ENCODE measurements at regions not wholly inside any gene's neighbourhood (a gene's known extent, or its start where the extent isn't known, plus 50 kb on each side); places are given as distances from the start of the nearest gene placed in this dataset.
A peak's percentile ranks its signal among the peaks of the same experiment; 100 is the strongest.
"Not testable (repeated sequence)": the region's sequence is repeated elsewhere in the genome, so short reads cannot be mapped to it uniquely, and the experiment has no call there.

DNA sequence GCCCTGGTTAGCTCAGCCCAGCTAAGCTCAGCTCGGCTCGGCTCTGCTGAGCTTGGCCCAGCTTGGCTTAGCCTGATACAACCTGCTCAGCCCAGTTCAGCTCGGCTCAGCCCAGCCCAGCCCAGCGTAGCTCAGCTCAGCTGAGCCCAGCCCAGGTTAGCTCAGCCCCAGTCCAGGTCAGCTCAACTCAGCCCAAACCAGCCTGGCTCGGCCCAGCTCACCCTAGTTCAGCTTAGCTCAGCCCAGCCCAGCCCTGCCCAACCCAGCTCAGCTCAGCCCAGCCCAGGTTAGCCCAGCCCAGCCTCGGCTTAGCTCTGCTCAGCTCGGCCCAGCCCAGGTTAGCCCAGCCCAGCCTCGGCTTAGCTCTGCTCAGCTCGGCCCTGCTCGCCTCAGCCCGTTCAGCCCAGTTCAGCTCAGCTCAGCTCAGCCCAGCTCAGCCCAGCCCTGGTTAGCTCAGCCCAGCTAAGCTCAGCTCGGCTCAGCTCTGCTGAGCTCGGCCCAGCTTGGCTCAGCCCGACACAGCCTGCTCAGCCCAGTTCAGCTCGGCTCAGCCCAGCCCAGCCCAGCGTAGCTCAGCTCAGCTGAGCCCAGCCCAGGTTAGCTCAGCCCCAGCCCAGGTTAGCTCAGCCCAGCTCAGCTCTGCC lies 332.8 kb downstream of the TMEM121 start:
- H3K27ac Mint-ChIP-seq, result peak overlapping the region; percentile 75
- not testable (repeated sequence) for H3K9me3 Mint-ChIP-seq; H3K36me3 Mint-ChIP-seq (ENCODE audit: low read depth); H3K27me3 Mint-ChIP-seq (ENCODE audit: low read depth)
- peaks cover 52% of the 10 kb centered on the region for H3K4me1 Mint-ChIP-seq (ENCODE audit: low read depth)
- peak overlapping the region; percentile 65 for H3K4me3 Mint-ChIP-seq

DNA sequence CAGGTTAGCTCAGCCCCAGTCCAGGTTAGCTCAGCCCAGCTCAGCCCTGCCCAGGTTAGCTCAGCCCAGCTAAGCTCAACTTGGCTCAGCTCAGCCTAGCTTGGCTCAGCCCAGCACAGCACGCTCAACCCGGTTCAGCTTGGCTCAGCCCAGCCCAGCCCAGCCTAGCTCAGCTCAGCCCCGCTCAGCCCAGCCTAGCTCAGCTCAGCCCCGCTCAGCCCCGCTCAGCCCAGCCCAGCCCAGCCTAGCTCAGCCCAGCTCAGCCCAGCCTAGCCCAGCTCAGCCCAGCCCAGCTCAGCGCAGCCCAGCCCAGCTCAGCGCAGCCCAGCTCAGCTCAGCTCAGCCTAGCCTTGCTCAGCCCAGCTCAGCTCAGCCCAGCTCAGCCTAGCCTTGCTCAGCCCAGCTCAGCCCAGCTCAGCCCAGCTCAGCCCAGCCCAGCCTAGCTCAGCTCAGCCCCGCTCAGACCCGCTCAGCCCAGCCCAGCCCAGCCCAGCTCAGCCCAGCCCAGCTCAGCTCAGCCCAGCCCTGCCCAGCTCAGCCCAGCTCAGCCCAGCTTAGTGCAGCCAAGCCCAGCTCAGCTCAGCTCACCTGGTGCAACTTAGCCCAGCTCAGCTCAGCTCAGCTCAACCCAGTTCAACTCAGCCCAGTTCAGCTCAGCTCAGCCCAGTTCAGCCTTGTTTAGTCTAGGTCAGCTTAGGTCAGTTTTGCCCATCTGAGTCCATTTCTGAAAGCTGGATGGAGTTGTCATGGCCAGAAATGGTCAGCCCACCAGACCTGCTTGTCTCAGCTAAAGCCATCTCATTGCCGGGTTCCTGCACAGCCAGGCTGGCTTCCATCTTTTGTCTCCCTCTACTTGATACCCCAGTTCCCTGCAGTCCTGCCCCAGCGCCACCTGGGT lies 333.6 kb downstream of the TMEM121 start:
- Mint-ChIP-seq H3K4me1 (ENCODE audit: low read depth) (peaks cover 55% of the 10 kb centered on the region), H3K36me3 (ENCODE audit: low read depth) (peaks cover 5% of the 10 kb centered on the region), H3K27ac (peak overlapping the region; percentile 79), H3K4me3 (peak overlapping the region; percentile 64), H3K27me3 (ENCODE audit: low read depth) (no peaks in the 10 kb centered on the region), H3K9me3 (no peaks in the 10 kb centered on the region)

DNA sequence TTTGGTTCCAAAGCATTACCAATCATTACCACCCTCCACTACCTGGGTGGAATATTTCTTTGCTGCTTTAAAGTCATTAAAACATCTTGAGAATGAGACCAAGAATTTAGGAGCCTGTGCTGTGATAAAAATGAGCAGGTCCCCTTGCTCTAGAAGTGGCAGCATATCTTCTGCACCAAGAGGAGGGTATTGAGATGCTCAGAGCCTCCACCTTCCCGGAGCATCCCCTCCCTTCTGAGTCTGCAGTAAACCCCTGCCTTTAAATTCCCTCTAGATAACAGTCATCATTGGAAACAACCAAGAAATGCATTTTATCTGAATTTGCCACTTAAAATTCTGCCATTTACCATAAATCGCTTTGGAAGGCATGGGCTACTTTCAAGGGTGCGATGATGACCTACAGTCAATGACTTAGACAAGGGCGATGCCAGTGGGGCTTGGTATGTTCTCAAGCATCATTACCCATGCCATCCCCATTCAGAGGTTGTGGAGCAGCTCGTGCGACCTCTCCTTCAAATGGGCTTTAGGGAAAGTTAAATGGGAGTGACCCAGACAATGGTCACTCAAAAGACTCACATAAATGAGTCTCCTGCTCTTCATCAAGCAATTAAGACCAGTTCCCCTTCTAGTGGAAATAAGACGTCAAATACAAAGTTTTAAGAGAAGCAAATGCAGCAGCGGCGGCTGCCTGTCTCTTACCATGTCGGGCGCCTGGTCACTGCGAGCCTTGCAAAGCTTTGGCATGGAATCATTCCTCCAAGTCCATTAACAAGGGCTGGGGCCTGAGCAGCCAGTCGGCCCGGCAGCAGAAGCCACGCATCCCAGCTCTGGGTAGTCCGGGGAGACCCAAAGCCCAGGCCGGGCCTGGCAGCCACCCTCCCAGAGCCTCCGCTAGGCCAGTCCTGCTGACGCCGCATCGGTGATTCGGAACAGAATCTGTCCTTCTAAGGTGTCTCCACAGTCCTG lies 334.5 kb downstream of the TMEM121 start:
- Mint-ChIP-seq H3K27ac (peak overlapping the region; percentile 86), H3K4me3 (peak overlapping the region; percentile 64), H3K9me3 (no peaks in the 10 kb centered on the region), H3K27me3 (ENCODE audit: low read depth) (no peaks in the 10 kb centered on the region), H3K4me1 (ENCODE audit: low read depth) (peaks cover 53% of the 10 kb centered on the region), H3K36me3 (ENCODE audit: low read depth) (peaks cover 3% of the 10 kb centered on the region)

DNA sequence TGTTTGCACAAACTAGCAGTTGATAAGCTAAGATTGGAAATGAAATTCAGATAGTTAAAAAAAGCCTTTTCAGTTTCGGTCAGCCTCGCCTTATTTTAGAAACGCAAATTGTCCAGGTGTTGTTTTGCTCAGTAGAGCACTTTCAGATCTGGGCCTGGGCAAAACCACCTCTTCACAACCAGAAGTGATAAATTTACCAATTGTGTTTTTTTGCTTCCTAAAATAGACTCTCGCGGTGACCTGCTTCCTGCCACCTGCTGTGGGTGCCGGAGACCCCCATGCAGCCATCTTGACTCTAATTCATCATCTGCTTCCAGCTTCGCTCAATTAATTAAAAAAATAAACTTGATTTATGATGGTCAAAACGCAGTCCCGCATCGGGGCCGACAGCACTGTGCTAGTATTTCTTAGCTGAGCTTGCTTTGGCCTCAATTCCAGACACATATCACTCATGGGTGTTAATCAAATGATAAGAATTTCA lies 335.6 kb downstream of the TMEM121 start:
- peak overlapping the region; percentile 86 for H3K27ac Mint-ChIP-seq
- no peaks in the 10 kb centered on the region for H3K9me3 Mint-ChIP-seq
- H3K36me3 Mint-ChIP-seq (ENCODE audit: low read depth), result peaks cover 3% of the 10 kb centered on the region
- peak overlapping the region; percentile 64 for H3K4me3 Mint-ChIP-seq
- H3K27me3 Mint-ChIP-seq (ENCODE audit: low read depth), result no peaks in the 10 kb centered on the region
- H3K4me1 Mint-ChIP-seq (ENCODE audit: low read depth), result peaks cover 47% of the 10 kb centered on the region

DNA sequence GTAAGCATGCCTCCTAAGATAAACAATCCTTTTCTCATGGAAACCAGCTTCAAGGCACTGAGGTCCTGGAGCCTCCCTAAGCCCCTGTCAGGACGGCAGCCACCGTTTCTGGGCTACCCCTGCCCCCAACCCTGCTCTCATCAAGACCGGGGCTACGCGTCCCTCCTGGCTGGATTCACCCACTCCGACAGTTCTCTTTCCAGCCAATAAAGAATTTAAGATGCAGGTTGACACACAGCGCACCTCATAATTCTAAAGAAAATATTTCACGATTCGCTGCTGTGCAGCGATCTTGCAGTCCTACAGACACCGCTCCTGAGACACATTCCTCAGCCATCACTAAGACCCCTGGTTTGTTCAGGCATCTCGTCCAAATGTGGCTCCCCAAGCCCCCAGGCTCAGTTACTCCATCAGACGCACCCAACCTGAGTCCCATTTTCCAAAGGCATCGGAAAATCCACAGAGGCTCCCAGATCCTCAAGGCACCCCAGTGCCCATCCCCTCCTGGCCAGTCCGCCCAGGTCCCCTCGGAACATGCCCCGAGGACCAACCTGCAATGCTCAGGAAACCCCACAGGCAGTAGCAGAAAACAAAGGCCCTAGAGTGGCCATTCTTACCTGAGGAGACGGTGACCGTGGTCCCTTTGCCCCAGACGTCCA lies 336.3 kb downstream of the TMEM121 start:
- H3K36me3 Mint-ChIP-seq (ENCODE audit: low read depth), result peaks cover 3% of the 10 kb centered on the region
- peaks cover 43% of the 10 kb centered on the region for H3K4me1 Mint-ChIP-seq (ENCODE audit: low read depth)
- no peak overlapping the region for H3K4me3 Mint-ChIP-seq
- H3K9me3 Mint-ChIP-seq, result no peaks in the 10 kb centered on the region
- no peaks in the 10 kb centered on the region for H3K27me3 Mint-ChIP-seq (ENCODE audit: low read depth)
- H3K27ac Mint-ChIP-seq, result peak overlapping the region; percentile 86

DNA sequence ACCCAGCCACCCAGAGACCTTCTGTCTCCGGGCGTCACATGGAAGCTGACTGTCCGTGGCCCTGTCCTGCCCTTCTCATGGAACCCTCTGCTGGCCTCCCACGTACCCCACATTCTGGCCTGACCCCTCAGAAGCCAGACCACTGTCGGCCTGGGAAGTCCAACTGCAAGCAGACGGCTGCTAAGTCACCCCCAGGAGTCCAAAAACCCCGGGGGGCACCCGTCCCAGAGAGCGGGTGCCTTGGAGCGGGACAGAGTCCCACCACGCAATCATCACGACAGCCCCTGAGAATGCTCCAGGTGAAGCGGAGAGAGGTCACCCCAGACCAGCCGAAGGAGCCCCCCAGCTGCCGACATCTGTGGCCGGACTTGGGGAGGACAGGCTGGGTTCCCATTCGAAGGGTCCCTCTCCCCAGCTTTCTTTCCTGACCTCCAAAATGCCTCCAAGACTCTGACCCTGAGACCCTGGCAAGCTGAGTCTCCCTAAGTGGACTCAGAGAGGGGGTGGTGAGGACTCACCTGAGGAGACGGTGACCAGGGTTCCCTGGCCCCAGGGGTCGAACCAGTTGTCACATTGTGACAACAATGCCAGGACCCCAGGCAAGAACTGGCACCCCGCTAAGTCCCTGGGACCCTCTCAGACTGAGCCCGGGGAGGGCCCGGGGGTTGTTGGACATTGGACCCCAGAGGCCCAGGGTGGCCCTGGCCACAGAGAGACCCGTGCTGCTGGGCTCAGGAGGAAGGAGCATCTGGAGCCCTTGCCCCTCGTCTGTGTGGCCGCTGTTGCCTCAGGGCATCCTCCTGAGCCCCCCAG lies 337.1 kb downstream of the TMEM121 start:
- no peak overlapping the region for H3K27ac Mint-ChIP-seq
- H3K4me3 Mint-ChIP-seq, result no peak overlapping the region

DNA sequence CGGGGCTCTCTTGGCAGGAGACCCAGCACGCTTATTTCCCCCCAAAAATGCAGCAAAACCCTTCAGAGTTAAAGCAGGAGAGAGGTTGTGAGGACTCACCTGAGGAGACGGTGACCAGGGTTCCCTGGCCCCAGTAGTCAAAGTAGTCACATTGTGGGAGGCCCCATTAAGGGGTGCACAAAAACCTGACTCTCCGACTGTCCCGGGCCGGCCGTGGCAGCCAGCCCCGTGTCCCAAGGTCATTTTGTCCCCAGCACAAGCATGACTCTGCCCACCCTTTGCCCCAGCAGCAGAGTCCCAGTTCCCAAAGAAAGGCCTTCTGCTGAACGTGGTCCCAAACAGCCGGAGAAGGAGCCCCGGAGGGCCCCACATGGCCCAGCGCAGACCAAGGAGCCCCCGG lies 337.7 kb downstream of the TMEM121 start:
- Mint-ChIP-seq H3K9me3 (no peaks in the 10 kb centered on the region), H3K4me1 (ENCODE audit: low read depth) (peaks cover 32% of the 10 kb centered on the region), H3K4me3 (no peak overlapping the region), H3K27ac (no peak overlapping the region), H3K27me3 (ENCODE audit: low read depth) (no peaks in the 10 kb centered on the region), H3K36me3 (ENCODE audit: low read depth) (peaks cover 3% of the 10 kb centered on the region)

More for the DNA sequence above, 337.1 kb downstream of the TMEM121 start:
- peaks cover 3% of the 10 kb centered on the region for H3K36me3 Mint-ChIP-seq (ENCODE audit: low read depth)
- H3K4me1 Mint-ChIP-seq (ENCODE audit: low read depth), result peaks cover 37% of the 10 kb centered on the region
- H3K27me3 Mint-ChIP-seq (ENCODE audit: low read depth), result no peaks in the 10 kb centered on the region
- H3K9me3 Mint-ChIP-seq, result no peaks in the 10 kb centered on the region

DNA sequence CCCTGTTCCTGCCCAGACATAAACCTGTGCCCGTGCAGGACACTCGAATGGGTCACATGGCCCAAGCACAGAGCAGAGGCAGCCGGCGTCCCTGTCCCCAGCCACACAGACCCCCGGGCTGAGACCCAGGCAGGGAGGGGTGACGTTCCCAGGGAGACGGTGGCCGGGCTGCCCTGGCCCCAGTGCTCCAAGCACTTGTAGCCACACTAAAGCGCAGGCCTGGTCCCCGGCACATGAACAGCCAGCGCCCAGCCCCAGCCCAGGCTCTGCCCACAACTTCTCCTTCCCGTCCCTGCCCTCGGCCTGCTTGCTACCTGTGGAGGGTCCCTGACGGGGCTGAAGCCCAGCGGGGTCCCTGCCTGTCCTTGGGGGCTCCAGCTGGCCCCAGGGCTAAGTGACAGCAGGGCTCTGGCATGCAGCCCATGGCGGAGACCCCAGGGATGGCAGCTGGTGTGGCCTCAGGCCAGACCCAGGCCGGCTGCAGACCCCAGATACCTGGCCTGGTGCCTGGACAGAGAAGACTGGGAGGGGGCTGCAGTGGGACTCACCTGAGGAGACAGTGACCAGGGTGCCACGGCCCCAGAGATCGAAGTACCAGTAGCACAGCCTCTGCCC lies 338.4 kb downstream of the TMEM121 start:
- Mint-ChIP-seq H3K4me1 (ENCODE audit: low read depth) (peaks cover 32% of the 10 kb centered on the region), H3K36me3 (ENCODE audit: low read depth) (peaks cover 3% of the 10 kb centered on the region), H3K4me3 (no peak overlapping the region), H3K27ac (peak overlapping the region; percentile 59), H3K9me3 (no peaks in the 10 kb centered on the region), H3K27me3 (ENCODE audit: low read depth) (no peaks in the 10 kb centered on the region)

DNA sequence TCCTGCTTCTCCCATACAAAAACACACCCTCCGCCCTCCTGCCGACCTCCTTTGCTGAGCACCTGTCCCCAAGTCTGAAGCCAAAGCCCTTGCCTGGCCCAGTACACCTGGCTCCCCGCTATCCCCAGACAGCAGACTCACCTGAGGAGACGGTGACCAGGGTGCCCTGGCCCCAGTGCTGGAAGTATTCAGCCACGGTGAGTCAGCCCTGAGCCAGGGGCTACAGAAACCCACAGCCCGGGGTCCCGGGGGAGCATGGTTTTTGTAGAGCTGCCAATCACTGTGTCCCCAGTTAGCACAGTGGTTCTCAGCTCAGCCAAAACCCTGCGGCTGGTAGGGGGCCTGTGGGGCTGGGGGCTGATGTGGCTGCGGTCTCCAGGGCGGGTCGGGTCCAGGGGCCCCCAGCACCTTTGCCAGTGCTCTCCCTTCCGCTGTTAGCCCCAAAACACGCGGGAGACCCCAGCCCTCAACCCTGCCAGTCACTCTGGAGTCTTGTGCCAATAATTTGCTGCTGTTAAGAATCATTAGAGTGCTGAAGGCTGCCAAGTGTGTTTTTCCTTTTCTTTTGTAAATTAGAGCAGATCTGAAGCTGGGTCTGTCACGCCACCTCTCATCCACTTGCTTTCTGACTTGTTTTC lies 339.0 kb downstream of the TMEM121 start:
- H3K27ac Mint-ChIP-seq, result no peak overlapping the region
- H3K4me3 Mint-ChIP-seq, result no peak overlapping the region

DNA sequence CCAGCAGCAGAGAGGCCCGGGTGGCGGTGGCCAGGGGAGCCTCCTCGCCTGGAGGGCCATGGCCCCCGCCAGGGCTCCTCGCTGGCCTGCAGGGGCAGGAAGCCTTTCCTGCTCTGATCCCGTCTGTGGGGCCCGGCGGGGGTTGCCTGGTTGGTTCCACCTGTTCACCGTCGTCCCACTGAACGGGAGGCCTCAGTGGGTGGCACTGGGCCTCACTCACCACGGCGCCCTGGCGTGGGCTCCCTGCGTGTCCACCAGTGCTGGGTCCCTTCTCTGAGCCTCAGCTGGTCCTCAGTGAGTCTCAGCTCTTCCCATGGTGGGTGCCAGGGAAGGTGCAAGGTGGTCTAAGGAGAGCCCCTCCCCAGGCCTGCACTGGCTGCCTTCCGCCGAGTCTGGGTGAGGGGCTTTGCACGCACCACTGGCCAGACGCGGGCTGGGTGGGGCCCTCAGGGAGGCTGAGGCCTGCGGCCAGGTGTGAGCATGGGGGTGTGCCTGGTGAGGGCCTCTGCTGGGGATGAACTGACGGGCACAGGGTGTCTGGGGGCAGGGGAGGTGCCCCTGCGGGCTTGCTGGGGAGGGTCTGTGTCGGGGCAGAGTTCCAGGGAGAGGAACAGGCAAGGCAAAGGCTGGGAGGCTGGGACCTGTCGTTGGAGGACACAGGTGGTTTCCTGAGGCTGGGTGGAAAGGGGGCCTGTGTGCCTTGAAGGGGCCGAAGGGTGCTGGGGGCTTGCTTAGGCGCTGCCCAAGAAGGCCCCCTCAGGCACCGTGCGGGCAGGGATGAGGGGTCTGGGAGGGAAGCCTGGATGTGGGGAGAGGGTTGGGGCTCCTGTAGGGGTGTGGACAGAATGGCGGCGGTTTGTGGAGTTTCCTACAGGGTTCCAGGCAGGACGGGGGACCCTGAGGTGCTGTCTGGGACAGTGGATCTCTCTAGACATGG lies 339.8 kb downstream of the TMEM121 start:
- Mint-ChIP-seq H3K4me3 (no peak overlapping the region), H3K4me1 (ENCODE audit: low read depth) (peaks cover 20% of the 10 kb centered on the region)

More for the DNA sequence above, 339.0 kb downstream of the TMEM121 start:
- Mint-ChIP-seq H3K9me3 (no peaks in the 10 kb centered on the region), H3K4me1 (ENCODE audit: low read depth) (peaks cover 28% of the 10 kb centered on the region), H3K27me3 (ENCODE audit: low read depth) (peaks cover 1% of the 10 kb centered on the region), H3K36me3 (ENCODE audit: low read depth) (peaks cover 1% of the 10 kb centered on the region)

DNA sequence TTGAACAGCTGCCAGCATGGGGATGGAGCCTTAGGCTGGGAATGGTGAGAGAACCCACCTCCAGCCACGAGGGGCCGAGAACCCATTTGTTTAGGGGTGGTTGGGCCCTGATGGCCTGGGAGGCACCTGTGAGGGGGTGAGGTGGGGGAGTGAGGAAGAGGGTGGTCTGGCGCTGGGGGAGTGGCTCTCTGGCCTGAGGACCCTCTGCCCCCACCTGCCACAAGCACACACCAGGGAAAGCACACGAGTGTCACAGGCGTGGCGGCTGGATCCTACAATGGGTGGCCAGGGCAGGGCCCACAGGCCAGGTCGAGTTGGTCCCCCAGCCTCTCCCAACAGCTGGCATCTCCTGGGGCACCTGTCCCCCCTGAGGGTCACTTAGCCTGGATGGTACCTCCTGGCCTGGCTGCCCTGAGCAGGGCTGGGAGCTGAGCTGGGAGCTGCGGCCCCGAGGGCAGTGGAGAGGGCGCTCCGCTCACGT lies 340.5 kb downstream of the TMEM121 start:
- H3K27ac Mint-ChIP-seq, result no peak overlapping the region
- H3K4me3 Mint-ChIP-seq, result no peak overlapping the region
- H3K36me3 Mint-ChIP-seq (ENCODE audit: low read depth), result no peaks in the 10 kb centered on the region
- H3K27me3 Mint-ChIP-seq (ENCODE audit: low read depth), result peaks cover 14% of the 10 kb centered on the region
- H3K9me3 Mint-ChIP-seq, result no peaks in the 10 kb centered on the region
- peaks cover 13% of the 10 kb centered on the region for H3K4me1 Mint-ChIP-seq (ENCODE audit: low read depth)

More for the DNA sequence above, 339.8 kb downstream of the TMEM121 start:
- Mint-ChIP-seq H3K36me3 (ENCODE audit: low read depth) (no peaks in the 10 kb centered on the region), H3K27ac (no peak overlapping the region), H3K27me3 (ENCODE audit: low read depth) (peaks cover 7% of the 10 kb centered on the region), H3K9me3 (no peaks in the 10 kb centered on the region)
